ACC112 (cell line): ENCODE measurements at regions not wholly inside any gene's neighbourhood (a gene's known extent, or its start where the extent isn't known, plus 50 kb on each side); places are given as distances from the start of the nearest gene placed in this dataset.
"Not testable (repeated sequence)": the region's sequence is repeated elsewhere in the genome, so short reads cannot be mapped to it uniquely, and the experiment has no call there.

Experiments used
- H2AFZ ChIP-seq: fragments of 200-600 bp; sonication (generic); one replicate; pipeline ENCODE4 v1.6.0; 2017; ENCODE audit warnings: antibody characterized with exemption, low read length; ENCODE audit not compliant: unreplicated experiment
- H3K27ac ChIP-seq: fragments of 200-600 bp; sonication (generic); 2 replicates; pipeline ENCODE4 v1.5.1; 2014; ENCODE audit warnings: low read depth, mild to moderate bottlenecking, antibody characterized with exemption, low read length, moderate library complexity
- H3K27me3 ChIP-seq: fragments of 200-600 bp; sonication (generic); 2 replicates; pipeline ENCODE4 v1.6.1; 2014; ENCODE audit warnings: mild to moderate bottlenecking, antibody characterized with exemption, low read length, moderate library complexity, mixed read lengths; ENCODE audit not compliant: insufficient read depth
- H3K36me3 ChIP-seq: fragments of 200-600 bp; sonication (generic); 2 replicates; pipeline ENCODE4 v1.6.1; 2016; ENCODE audit warnings: mild to moderate bottlenecking, antibody characterized with exemption, low read length, moderate library complexity, mixed read lengths; ENCODE audit not compliant: insufficient read depth
- H3K4me1 ChIP-seq: fragments of 200-600 bp; sonication (generic); one replicate; pipeline ENCODE4 v1.6.1; 2016; ENCODE audit warnings: low read length, mixed read lengths; ENCODE audit not compliant: insufficient read depth, unreplicated experiment, control insufficient read depth
- H3K4me3 ChIP-seq: fragments of 200-600 bp; sonication (generic); 2 replicates; pipeline ENCODE4 v1.5.1; 2014; ENCODE audit warnings: mild to moderate bottlenecking, low read depth, low read length
- H3K79me2 ChIP-seq: fragments of 200-600 bp; sonication (generic); one replicate; pipeline ENCODE4 v1.6.0; 2016; ENCODE audit warnings: low read length; ENCODE audit not compliant: control insufficient read depth, unreplicated experiment, insufficient read depth

DNA sequence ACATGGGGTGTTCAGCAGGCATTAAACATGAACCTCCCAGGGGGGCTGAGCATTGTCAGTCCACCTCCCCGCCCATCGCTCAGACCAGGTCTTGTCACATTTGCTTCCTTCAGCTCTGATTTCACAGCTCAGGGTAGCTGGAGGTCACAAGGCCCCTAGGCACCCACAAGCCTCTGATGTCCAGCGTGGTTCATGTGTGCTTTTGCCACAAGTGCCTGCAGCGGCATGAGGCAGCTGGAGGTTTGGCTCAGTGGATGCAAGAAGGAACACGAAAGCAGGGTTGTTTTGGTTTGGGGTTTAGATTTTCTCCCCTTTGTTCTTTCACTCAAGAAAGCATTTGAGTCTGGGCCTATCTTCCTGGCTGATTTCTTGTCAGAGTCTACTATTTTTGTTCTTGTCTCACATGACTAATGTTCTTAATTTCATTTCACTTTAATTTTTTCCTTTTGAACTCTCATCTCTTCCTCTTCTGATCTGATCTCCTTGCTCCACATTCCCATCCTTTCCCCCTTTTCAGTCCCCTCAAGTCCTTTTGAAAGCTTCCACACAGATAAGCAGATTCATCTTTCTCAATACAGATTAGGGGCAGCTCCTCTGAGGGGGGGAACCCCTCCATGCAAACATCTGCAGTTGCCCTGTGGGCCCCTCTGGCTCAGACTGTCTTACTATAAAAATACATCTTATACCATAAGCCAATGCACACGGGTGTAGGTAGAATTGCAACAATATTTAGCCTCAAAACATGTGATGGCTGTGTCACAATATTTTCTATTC, 68.1 kb upstream of the CEP85L start:
- H3K27me3 ChIP-seq, result no peaks in the 10 kb centered on the region
- H2AFZ ChIP-seq, result no peak overlapping the region
- H3K4me3 ChIP-seq, result no peak overlapping the region
- no peaks in the 10 kb centered on the region for H3K79me2 ChIP-seq
- no peaks in the 10 kb centered on the region for H3K4me1 ChIP-seq
- H3K36me3 ChIP-seq, result no peaks in the 10 kb centered on the region
- H3K27ac ChIP-seq, result no peak overlapping the region

DNA sequence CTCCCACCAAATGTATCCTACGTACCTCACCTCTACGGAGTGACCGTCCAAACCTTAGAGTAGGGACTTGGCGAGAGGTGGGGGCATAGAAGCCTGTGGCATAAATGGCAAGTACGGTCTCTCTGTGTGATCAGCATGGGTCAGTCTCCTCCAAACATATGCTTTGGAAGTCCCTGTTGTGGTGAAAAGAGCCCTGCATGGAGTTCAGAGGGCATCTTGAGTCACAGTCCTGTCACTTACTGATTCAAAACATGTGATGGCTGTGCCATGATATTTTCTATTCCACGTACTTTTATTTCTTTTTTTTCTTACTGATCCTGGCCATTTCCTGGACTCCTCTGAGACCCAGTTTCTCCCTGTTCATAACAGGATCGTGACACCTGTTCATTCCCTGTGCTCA, 67.5 kb upstream of the CEP85L start:
- H3K79me2 ChIP-seq, result no peaks in the 10 kb centered on the region
- no peak overlapping the region for H3K4me3 ChIP-seq
- H2AFZ ChIP-seq, result no peak overlapping the region
- no peaks in the 10 kb centered on the region for H3K27me3 ChIP-seq
- no peaks in the 10 kb centered on the region for H3K36me3 ChIP-seq
- H3K27ac ChIP-seq, result no peak overlapping the region
- no peaks in the 10 kb centered on the region for H3K4me1 ChIP-seq

DNA sequence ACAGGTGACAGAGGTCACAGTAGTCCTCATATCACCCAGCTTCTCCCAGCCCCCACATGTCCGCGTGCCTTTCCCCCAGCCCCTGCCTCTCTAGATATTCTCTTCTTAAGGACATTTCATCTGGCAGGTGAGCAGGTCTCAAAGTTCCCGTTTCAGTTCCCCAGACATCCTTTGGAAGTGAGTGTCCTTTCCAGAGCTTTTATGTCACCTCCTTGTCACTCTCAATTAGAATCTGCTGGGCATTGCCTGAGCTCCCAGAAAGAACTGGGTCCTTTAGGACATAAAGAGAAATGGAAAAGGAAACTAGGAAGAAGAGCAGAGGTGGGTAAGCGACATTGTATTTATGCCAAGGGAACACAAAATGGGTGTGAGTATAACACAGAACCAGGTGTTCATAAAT, 66.9 kb upstream of the CEP85L start:
- no peak overlapping the region for H3K27ac ChIP-seq
- no peak overlapping the region for H2AFZ ChIP-seq
- no peaks in the 10 kb centered on the region for H3K36me3 ChIP-seq
- no peaks in the 10 kb centered on the region for H3K4me1 ChIP-seq
- no peak overlapping the region for H3K4me3 ChIP-seq
- no peaks in the 10 kb centered on the region for H3K79me2 ChIP-seq
- no peaks in the 10 kb centered on the region for H3K27me3 ChIP-seq

DNA sequence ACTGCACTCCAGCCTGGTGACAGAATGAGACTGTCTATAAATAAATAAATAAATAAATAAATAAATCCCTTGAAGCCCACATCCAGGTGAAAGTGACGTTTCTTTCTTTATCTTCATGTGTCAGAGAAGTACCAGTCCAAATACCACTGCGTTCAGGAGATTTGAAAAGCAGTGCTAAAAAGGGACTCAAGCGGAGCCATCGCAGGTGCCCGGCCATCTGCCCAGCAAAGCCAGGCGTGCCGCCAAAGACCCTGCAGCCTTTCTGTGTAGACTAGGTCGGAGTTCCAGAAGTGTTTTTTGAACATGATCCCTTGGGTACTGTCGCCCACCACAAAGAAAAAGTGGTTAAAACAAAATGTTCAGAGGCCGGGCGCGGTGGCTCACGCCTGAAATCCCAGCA, 65.7 kb upstream of the CEP85L start:
- H3K4me3 ChIP-seq, result no peak overlapping the region
- H3K4me1 ChIP-seq, result no peaks in the 10 kb centered on the region
- no peak overlapping the region for H3K27ac ChIP-seq
- H3K79me2 ChIP-seq, result no peaks in the 10 kb centered on the region
- no peak overlapping the region for H2AFZ ChIP-seq
- no peaks in the 10 kb centered on the region for H3K27me3 ChIP-seq
- no peaks in the 10 kb centered on the region for H3K36me3 ChIP-seq

DNA sequence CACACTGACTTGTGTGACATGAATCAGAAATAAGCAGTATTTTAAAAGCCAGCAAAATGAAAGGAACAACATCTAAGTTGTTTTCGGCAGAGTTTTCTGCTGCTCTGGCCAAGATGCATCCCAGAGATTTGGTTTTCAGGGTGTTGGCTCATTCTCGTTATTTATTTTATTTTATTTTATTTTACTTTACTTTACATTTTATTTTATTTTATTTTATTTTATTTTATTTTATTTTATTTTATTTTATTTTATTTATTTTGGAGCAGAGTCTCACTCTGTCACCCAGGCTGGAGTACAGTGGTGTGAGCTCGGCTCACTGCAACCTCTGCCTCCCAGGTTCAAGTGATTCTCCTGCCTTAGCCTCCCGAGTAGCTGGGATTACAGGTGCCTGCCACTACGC, 64.5 kb upstream of the CEP85L start:
- H2AFZ ChIP-seq, H3K36me3 ChIP-seq, H3K4me3 ChIP-seq, H3K27ac ChIP-seq, H3K27me3 ChIP-seq, H3K4me1 ChIP-seq, H3K79me2 ChIP-seq: not testable (repeated sequence)

DNA sequence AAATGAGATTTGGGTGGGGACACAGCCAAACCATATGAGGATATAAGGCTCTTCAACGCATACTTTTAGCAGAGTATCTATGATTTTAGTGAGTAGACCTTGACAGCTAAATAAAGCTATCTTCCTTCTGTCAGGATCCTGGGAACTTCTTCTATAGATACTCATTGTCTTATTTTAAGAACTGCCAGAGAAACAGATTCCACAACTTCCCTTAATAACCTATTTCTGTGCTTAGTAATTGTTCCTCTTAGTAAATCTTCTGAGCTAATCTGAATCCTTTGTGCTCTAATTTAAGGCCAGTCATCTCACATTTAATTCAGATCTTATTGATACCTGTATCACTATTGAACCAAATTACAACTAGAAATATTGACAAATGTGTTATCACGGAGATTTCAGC, 64.0 kb upstream of the CEP85L start:
- Histone ChIP-seq H3K27me3 (no peaks in the 10 kb centered on the region), H3K36me3 (no peaks in the 10 kb centered on the region), H3K4me3 (no peak overlapping the region), H3K27ac (no peak overlapping the region), H3K79me2 (no peaks in the 10 kb centered on the region), H3K4me1 (peaks cover 3% of the 10 kb centered on the region), H2AFZ (no peak overlapping the region)

DNA sequence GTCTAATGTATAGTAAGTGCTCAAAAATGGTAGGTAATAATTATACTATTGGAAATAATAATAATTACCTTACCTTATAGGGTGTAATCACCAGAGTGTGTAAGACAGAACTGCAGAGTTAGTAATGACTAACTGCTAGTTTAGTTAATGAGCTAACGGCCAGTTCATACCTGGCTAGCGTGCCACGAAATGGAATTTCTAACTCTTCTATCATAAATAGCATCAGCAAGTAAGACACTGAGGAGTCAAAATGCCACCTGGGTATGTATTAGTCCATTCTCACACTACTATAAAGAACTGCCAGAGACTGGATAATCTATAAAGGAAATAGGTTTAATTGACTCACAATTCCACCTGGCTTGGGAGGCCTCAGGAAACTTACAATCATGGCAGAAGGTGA, 63.4 kb upstream of the CEP85L start:
- no peak overlapping the region for H3K4me3 ChIP-seq
- H3K27me3 ChIP-seq, result no peaks in the 10 kb centered on the region
- no peaks in the 10 kb centered on the region for H3K79me2 ChIP-seq
- H3K4me1 ChIP-seq, result peaks cover 9% of the 10 kb centered on the region
- H3K36me3 ChIP-seq, result no peaks in the 10 kb centered on the region
- no peak overlapping the region for H3K27ac ChIP-seq
- H2AFZ ChIP-seq, result no peak overlapping the region

DNA sequence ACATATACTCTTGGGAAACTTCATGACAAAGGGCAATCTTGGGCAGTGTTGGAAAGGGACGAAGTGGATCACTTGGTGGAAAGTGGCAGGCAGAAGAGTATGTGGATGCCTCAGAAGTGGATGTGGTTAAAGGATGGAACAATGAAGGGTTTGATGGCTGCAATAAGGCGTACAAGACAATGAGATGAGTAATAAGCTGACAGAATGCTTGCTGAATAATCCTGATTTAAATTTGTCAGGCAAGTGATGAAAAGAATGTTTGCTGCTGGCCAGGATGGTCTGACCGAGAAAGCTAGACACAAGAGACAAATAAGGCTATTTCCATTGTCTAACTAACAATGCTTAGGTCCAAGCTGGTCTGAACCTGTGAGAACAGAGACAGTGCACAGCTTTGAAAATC, 61.6 kb upstream of the CEP85L start:
- no peak overlapping the region for H3K4me3 ChIP-seq
- no peak overlapping the region for H2AFZ ChIP-seq
- peaks cover 16% of the 10 kb centered on the region for H3K4me1 ChIP-seq
- no peak overlapping the region for H3K27ac ChIP-seq
- H3K79me2 ChIP-seq, result no peaks in the 10 kb centered on the region
- no peaks in the 10 kb centered on the region for H3K27me3 ChIP-seq
- H3K36me3 ChIP-seq, result no peaks in the 10 kb centered on the region

DNA sequence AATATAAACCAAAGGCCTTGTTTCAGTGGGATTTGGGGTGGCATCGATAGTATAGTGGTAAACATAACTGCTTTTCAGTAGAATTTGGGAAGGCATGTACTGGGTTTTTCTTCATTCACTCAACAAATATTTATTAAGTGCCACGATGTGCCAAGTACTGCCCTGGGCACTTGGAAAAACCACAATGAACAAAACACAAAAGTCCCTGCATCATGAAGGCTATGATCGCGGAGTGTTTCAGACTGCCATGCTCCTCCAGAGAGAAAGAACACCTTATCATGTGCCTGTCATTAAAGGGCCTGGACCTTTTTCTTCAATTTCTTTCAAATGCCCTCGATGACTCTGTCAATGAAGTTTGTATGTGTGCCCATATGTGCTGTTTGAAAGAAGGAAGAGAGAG, 59.2 kb upstream of the CEP85L start:
- Histone ChIP-seq H3K27me3 (no peaks in the 10 kb centered on the region), H3K4me1 (peaks cover 35% of the 10 kb centered on the region), H3K36me3 (no peaks in the 10 kb centered on the region), H3K27ac (peak overlapping the region; percentile 94; the same call in 1 of the 2 replicates), H2AFZ (no peak overlapping the region), H3K79me2 (no peaks in the 10 kb centered on the region), H3K4me3 (no peak overlapping the region)

DNA sequence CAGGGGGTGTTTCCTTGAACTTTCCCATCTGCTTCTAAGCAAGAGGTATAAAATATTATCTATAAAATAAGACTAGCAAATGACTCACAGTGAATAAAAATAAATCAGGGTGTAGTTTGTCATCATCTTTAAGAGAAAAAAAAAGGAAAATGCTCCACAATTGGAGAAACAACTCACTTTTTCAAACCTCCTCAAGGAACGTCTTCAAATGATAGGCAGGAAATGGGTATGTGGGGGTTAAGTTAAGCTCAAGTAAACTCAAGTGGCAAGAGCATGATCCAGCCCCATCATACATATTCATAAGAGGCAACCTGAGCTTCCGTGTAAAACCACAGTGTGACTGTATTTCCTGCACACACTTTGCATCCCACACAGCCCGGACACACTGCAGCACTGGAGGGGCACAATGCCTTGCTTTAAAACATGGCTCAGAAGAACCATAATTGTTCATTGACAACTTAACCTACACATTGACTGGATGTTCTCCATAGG, 58.5 kb upstream of the CEP85L start:
- H3K36me3 ChIP-seq, result no peaks in the 10 kb centered on the region
- peak overlapping the region; percentile 72 for H3K4me3 ChIP-seq
- no peaks in the 10 kb centered on the region for H3K27me3 ChIP-seq
- H2AFZ ChIP-seq, result peak overlapping the region; percentile 78
- peaks cover 42% of the 10 kb centered on the region for H3K4me1 ChIP-seq
- H3K27ac ChIP-seq, result peak overlapping the region; percentile 94
- H3K79me2 ChIP-seq, result no peaks in the 10 kb centered on the region

DNA sequence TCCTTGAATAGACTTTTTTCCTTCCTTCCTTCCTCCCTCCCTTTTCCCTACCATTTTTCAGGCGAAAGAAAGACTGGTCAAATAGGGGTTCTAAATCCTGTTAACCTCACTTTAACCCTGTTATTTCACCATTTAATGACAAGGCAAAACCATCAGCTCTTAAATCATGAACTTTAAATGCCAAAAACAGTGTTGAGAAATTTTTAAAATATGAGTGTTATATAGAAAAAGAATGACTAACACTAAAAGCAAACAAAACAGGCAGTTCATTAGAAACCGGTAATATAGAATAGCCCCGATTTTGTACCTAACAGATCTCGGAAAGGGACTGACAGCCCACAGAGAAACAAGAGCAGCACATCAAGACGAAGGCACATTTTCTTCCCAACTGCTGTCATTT, 57.4 kb upstream of the CEP85L start:
- Histone ChIP-seq H3K4me1 (peaks cover 43% of the 10 kb centered on the region), H3K36me3 (no peaks in the 10 kb centered on the region), H3K79me2 (no peaks in the 10 kb centered on the region), H3K27me3 (no peaks in the 10 kb centered on the region), H2AFZ (peak overlapping the region; percentile 16), H3K27ac (peak overlapping the region; percentile 94), H3K4me3 (peak overlapping the region; percentile 72)
